ENCODE measurements at regions not wholly inside any gene's neighbourhood (a gene's known extent, or its start where the extent isn't known, plus 50 kb on each side); places are given as distances from the start of the nearest gene placed in this dataset.

DNA sequence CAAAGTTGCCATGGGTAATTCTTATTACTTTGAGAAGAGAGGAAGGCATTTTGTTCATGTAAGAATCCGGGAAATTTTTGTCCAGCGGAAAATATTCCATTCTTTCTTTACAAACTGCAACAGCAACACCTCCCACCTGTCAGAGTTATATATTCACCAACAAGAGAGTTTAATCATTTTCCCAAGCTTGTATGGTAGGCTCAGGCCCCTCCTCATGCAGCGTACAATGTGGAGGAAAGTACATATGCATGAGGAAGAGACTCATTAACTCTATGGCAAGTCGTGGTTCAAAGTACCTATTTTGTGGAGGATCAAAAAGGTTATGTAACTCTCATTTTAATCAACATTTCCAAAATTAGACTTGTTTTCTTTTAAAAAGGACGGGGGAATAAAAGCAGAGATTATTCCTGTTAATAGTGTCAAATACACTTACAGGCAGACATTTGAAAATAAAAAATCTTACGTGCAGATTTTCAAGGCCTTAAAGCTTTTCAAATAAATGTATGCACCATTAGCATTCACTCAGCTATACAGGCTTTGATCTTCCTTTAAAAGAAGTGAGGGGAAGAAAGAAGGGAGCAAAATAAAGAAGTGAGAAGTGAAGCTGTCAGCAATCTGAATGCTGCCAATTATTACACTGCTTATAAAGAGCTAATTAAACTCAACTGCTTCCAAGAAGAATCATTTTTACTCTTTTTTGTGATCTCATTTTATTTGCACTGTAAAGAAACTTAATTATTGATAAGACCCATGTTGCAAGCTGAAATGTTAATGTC, 204.8 kb downstream of the FAT4 start:
- TF ChIP-seq, protein P1, sequence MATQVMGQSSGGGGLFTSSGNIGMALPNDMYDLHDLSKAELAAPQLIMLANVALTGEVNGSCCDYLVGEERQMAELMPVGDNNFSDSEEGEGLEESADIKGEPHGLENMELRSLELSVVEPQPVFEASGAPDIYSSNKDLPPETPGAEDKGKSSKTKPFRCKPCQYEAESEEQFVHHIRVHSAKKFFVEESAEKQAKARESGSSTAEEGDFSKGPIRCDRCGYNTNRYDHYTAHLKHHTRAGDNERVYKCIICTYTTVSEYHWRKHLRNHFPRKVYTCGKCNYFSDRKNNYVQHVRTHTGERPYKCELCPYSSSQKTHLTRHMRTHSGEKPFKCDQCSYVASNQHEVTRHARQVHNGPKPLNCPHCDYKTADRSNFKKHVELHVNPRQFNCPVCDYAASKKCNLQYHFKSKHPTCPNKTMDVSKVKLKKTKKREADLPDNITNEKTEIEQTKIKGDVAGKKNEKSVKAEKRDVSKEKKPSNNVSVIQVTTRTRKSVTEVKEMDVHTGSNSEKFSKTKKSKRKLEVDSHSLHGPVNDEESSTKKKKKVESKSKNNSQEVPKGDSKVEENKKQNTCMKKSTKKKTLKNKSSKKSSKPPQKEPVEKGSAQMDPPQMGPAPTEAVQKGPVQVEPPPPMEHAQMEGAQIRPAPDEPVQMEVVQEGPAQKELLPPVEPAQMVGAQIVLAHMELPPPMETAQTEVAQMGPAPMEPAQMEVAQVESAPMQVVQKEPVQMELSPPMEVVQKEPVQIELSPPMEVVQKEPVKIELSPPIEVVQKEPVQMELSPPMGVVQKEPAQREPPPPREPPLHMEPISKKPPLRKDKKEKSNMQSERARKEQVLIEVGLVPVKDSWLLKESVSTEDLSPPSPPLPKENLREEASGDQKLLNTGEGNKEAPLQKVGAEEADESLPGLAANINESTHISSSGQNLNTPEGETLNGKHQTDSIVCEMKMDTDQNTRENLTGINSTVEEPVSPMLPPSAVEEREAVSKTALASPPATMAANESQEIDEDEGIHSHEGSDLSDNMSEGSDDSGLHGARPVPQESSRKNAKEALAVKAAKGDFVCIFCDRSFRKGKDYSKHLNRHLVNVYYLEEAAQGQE (IDR thresholded peaks at IDR 0.05; ENCODE audit: insufficient replicate concordance, low read depth), result no peak
- TF ChIP-seq, protein P2, sequence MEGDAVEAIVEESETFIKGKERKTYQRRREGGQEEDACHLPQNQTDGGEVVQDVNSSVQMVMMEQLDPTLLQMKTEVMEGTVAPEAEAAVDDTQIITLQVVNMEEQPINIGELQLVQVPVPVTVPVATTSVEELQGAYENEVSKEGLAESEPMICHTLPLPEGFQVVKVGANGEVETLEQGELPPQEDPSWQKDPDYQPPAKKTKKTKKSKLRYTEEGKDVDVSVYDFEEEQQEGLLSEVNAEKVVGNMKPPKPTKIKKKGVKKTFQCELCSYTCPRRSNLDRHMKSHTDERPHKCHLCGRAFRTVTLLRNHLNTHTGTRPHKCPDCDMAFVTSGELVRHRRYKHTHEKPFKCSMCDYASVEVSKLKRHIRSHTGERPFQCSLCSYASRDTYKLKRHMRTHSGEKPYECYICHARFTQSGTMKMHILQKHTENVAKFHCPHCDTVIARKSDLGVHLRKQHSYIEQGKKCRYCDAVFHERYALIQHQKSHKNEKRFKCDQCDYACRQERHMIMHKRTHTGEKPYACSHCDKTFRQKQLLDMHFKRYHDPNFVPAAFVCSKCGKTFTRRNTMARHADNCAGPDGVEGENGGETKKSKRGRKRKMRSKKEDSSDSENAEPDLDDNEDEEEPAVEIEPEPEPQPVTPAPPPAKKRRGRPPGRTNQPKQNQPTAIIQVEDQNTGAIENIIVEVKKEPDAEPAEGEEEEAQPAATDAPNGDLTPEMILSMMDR (IDR thresholded peaks at IDR 0.05; ENCODE audit: insufficient read depth, low read length), result no peak
- no peak for TF ChIP-seq GABPA (IDR thresholded peaks at IDR 0.05; ENCODE audit: low read depth)
- no peak for TF ChIP-seq SPI1 (IDR thresholded peaks at IDR 0.05; ENCODE audit: borderline replicate concordance, low read depth)
- no peak for TF ChIP-seq POLR2AphosphoS5 (IDR thresholded peaks at IDR 0.05; ENCODE audit: low read depth)

All from HL-60 (cell line).